Liver (tissue), 8 donors: ENCODE measurements at regions not wholly inside any gene's neighbourhood (a gene's known extent, or its start where the extent isn't known, plus 50 kb on each side); places are given as distances from the start of the nearest gene placed in this dataset.

Experiments
- DNase-seq: peaks from one replicate; pipeline ENCODE4 v3.0.0-alpha.2; 2017; ENCODE audit warnings: low spot score
- H3K27ac ChIP-seq, 2 donors: one replicate each; pipeline ENCODE4 v1.7.0; 2013; ENCODE audit warnings: inconsistent platforms in 2 of 2, low read length in 2 of 2, control low read depth in 1 of 2, low read depth in 1 of 2, mild to moderate bottlenecking in 1 of 2
- H3K27me3 ChIP-seq, 4 donors: one replicate each; pipeline versions ENCODE4 v1.6.1 to v1.7.0; 2013; ENCODE audit warnings: low read length in 3 of 4, inconsistent platforms in 1 of 4, mild to moderate bottlenecking in 1 of 4, moderate library complexity in 1 of 4; ENCODE audit not compliant: control insufficient read depth in 4 of 4, insufficient read depth in 4 of 4
- H3K36me3 ChIP-seq, 4 donors: one replicate each; pipeline versions ENCODE4 v1.6.1 to v1.7.0; 2013; ENCODE audit warnings: low read length in 3 of 4, mild to moderate bottlenecking in 3 of 4, low read depth in 1 of 4, moderate library complexity in 1 of 4; ENCODE audit not compliant: control insufficient read depth in 4 of 4, insufficient read depth in 3 of 4
- H3K4me1 ChIP-seq, 4 donors: one replicate each; pipeline versions ENCODE4 v1.6.1 to v1.7.0; 2013; ENCODE audit warnings: low read length in 3 of 4, mild to moderate bottlenecking in 3 of 4, moderate library complexity in 1 of 4; ENCODE audit not compliant: control insufficient read depth in 4 of 4, insufficient read depth in 4 of 4
- H3K4me3 ChIP-seq, 3 donors: one replicate each; pipeline versions ENCODE4 v1.6.1 to v1.7.0; 2013; ENCODE audit warnings: low read length in 3 of 3, control low read depth in 1 of 3, low read depth in 1 of 3, mild to moderate bottlenecking in 1 of 3
- H3K9ac ChIP-seq, 2 donors: one replicate each; pipeline ENCODE4 v1.7.0; 2013; ENCODE audit warnings: low read length in 2 of 2, mild to moderate bottlenecking in 2 of 2, moderate library complexity in 2 of 2, control low read depth in 1 of 2, low read depth in 1 of 2
- H3K9me3 ChIP-seq, 4 donors: one replicate each; pipeline versions ENCODE4 v1.6.1 to v1.7.0; 2013; ENCODE audit warnings: low read length in 3 of 4; ENCODE audit not compliant: control insufficient read depth in 4 of 4
- ATF3 ChIP-seq: IDR thresholded peaks from 2 replicates; pipeline ENCODE4 v1.6.1; 2016; ENCODE audit warnings: antibody characterized with exemption
- CTCF ChIP-seq: fragments of 150-350 bp; IDR thresholded peaks from 2 replicates; pipeline ENCODE4 v1.5.1; 2017; ENCODE audit warnings: improper control_type of control experiment, low read depth, low read length; ENCODE audit not compliant: missing input control
- EGR1 ChIP-seq, 2 donors: IDR thresholded peaks; 2 replicates each; pipeline ENCODE4 v1.6.1; 2016 to 2018; ENCODE audit warnings: antibody characterized with exemption in 2 of 2, low read depth in 2 of 2
- FOXA1 ChIP-seq: IDR thresholded peaks from 2 replicates; pipeline ENCODE4 v1.6.1; 2016; ENCODE audit warnings: antibody characterized with exemption
- FOXA2 ChIP-seq: IDR thresholded peaks from 2 replicates; pipeline ENCODE4 v1.6.1; 2016; ENCODE audit warnings: antibody characterized with exemption
- GABPA ChIP-seq, 2 donors: IDR thresholded peaks in 1 of 2; conservative IDR thresholded peaks in 1 of 2; 2 replicates each; pipeline ENCODE4 v1.6.1; 2016; ENCODE audit warnings: antibody characterized with exemption in 2 of 2, mild to moderate bottlenecking in 1 of 2, moderate library complexity in 1 of 2
- HNF4A ChIP-seq, 2 donors: conservative IDR thresholded peaks; 2 replicates each; pipeline ENCODE4 v1.6.1; 2016; ENCODE audit warnings: antibody characterized with exemption in 2 of 2, mild to moderate bottlenecking in 2 of 2
- HNF4G ChIP-seq: IDR thresholded peaks from 2 replicates; pipeline ENCODE4 v1.6.1; 2016; ENCODE audit warnings: antibody characterized with exemption
- JUND ChIP-seq, 2 donors: IDR thresholded peaks; 2 replicates each; pipeline ENCODE4 v1.6.1; 2016; ENCODE audit warnings: antibody characterized with exemption in 2 of 2
- NR2F2 ChIP-seq: IDR thresholded peaks from 2 replicates; pipeline ENCODE4 v1.6.1; 2016; ENCODE audit warnings: antibody characterized with exemption
- RAD21 ChIP-seq, 2 donors: IDR thresholded peaks; 2 replicates each; pipeline ENCODE4 v1.6.1; 2016; ENCODE audit warnings: antibody characterized with exemption in 2 of 2, mild to moderate bottlenecking in 2 of 2
- REST ChIP-seq: IDR thresholded peaks from 2 replicates; pipeline ENCODE4 v1.6.1; 2016; ENCODE audit warnings: antibody characterized with exemption, mild to moderate bottlenecking
- RXRA ChIP-seq, 2 donors: IDR thresholded peaks; 2 replicates each; pipeline ENCODE4 v1.6.1; 2017 to 2018; ENCODE audit warnings: antibody characterized with exemption in 2 of 2, mild to moderate bottlenecking in 1 of 2
- SP1 ChIP-seq: IDR thresholded peaks from 2 replicates; pipeline ENCODE4 v1.6.1; 2018; ENCODE audit warnings: antibody characterized with exemption, mild to moderate bottlenecking
- TAF1 ChIP-seq: conservative IDR thresholded peaks from 2 replicates; pipeline ENCODE4 v1.6.1; 2016; ENCODE audit warnings: antibody characterized with exemption, mild to moderate bottlenecking
- YY1 ChIP-seq: IDR thresholded peaks from 2 replicates; pipeline ENCODE4 v1.6.1; 2016; ENCODE audit warnings: antibody characterized with exemption, mild to moderate bottlenecking
- WGBS: extraction: QIAGEN DNeasy Blood & Tissue Kit; methylation state at CpG from one replicate; pipeline ENCODE4 v1.1.7; 2013; 5-methylcytosine and 5-hydroxymethylcytosine counted together
- TF ChIP-seq, protein P1 (sequence below): IDR thresholded peaks from 2 replicates; pipeline ENCODE4 v1.6.1; 2016; ENCODE audit warnings: antibody characterized with exemption
- TF ChIP-seq, protein P2 (sequence below): IDR thresholded peaks from 2 replicates; pipeline ENCODE4 v1.6.1; 2016; ENCODE audit warnings: antibody characterized with exemption
- donor health status: healthy.
- donor health status: healthy.
- donor health status: healthy.
- donor health status: healthy.
- donor health status: healthy.

GRCh38 chr6:164751395-164751794 lies 558.0 kb downstream of the C6orf118 start:
- no peak for DNase-seq
- H3K4me3 ChIP-seq: no peak overlapping the region
- no peak overlapping the region for H3K9ac ChIP-seq
- WGBS: 65% methylated on average over 5 of the region's 5 CpGs
- H3K27ac ChIP-seq: no peak overlapping the region
- H3K4me1 ChIP-seq: no peaks in the 10 kb centered on the region
- TF ChIP-seq FOXA1: no peak
- TF ChIP-seq, protein P1, sequence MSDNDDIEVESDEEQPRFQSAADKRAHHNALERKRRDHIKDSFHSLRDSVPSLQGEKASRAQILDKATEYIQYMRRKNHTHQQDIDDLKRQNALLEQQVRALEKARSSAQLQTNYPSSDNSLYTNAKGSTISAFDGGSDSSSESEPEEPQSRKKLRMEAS: no peak
- no peak for TF ChIP-seq CTCF
- TF ChIP-seq REST: no peak
- no peak for TF ChIP-seq HNF4G
- no peak for TF ChIP-seq ATF3
- TF ChIP-seq HNF4A (conservative IDR thresholded peaks at IDR 0.05): no peak
- no peak for TF ChIP-seq RXRA (IDR thresholded peaks at IDR 0.05)
- TF ChIP-seq FOXA2: no peak
- no peak for TF ChIP-seq RAD21 (IDR thresholded peaks at IDR 0.05)
- no peak for TF ChIP-seq TAF1
- TF ChIP-seq NR2F2: no peak
- TF ChIP-seq, protein P2, sequence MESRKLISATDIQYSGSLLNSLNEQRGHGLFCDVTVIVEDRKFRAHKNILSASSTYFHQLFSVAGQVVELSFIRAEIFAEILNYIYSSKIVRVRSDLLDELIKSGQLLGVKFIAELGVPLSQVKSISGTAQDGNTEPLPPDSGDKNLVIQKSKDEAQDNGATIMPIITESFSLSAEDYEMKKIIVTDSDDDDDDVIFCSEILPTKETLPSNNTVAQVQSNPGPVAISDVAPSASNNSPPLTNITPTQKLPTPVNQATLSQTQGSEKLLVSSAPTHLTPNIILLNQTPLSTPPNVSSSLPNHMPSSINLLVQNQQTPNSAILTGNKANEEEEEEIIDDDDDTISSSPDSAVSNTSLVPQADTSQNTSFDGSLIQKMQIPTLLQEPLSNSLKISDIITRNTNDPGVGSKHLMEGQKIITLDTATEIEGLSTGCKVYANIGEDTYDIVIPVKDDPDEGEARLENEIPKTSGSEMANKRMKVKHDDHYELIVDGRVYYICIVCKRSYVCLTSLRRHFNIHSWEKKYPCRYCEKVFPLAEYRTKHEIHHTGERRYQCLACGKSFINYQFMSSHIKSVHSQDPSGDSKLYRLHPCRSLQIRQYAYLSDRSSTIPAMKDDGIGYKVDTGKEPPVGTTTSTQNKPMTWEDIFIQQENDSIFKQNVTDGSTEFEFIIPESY: no peak
- TF ChIP-seq JUND (IDR thresholded peaks at IDR 0.05): no peak
- no peak for TF ChIP-seq EGR1 (IDR thresholded peaks at IDR 0.05; ENCODE audit: low read depth in 2 of 2)
- no peak for TF ChIP-seq YY1
- no peak for TF ChIP-seq GABPA (IDR thresholded peaks at IDR 0.05 in 1 of 2, conservative IDR thresholded peaks at IDR 0.05 in 1 of 2)
- no peak for TF ChIP-seq SP1
- no peaks in the 10 kb centered on the region for H3K36me3 ChIP-seq
- H3K9me3 ChIP-seq: no peaks in the 10 kb centered on the region
- H3K27me3 ChIP-seq: peaks cover 0 to 2% (median 0%) of the 10 kb centered on the region in 4 donors
